ENCODE measurements at regions not wholly inside any gene's neighbourhood (a gene's known extent, or its start where the extent isn't known, plus 50 kb on each side); places are given as distances from the start of the nearest gene placed in this dataset.

GRCh38 chr12:87317302-87317701 is 711.9 kb downstream of the C12orf50 start:
- H3K27ac ChIP-seq (ENCODE audit: low read depth, low read length), result no peak overlapping the region
- H3K4me1 ChIP-seq (ENCODE audit: control insufficient read depth, insufficient read depth, low read length), result no peaks in the 10 kb centered on the region
- H3K36me3 ChIP-seq (ENCODE audit: control insufficient read depth, insufficient read depth, low read length), result no peaks in the 10 kb centered on the region
- no peak overlapping the region for H3K4me3 ChIP-seq (ENCODE audit: low read length)
- no peaks in the 10 kb centered on the region for H3K27me3 ChIP-seq (ENCODE audit: control insufficient read depth, insufficient read depth, low read length)
- no peak overlapping the region for H3K9ac ChIP-seq (ENCODE audit: low read length)

GRCh38 chr12:87311206-87311605 is 718.0 kb downstream of the C12orf50 start:
- no peaks in the 10 kb centered on the region for H3K4me1 ChIP-seq (ENCODE audit: control insufficient read depth, insufficient read depth, low read length)
- H3K4me3 ChIP-seq (ENCODE audit: low read length), result no peak overlapping the region
- no peak overlapping the region for H3K27ac ChIP-seq (ENCODE audit: low read depth, low read length)
- H3K9ac ChIP-seq (ENCODE audit: low read length), result no peak overlapping the region
- H3K27me3 ChIP-seq (ENCODE audit: control insufficient read depth, insufficient read depth, low read length), result no peaks in the 10 kb centered on the region
- H3K36me3 ChIP-seq (ENCODE audit: control insufficient read depth, insufficient read depth, low read length), result no peaks in the 10 kb centered on the region

GRCh38 chr12:87310126-87310525 is 719.1 kb downstream of the C12orf50 start:
- Histone ChIP-seq H3K4me1 (ENCODE audit: control insufficient read depth, insufficient read depth, low read length) (no peaks in the 10 kb centered on the region), H3K27me3 (ENCODE audit: control insufficient read depth, insufficient read depth, low read length) (no peaks in the 10 kb centered on the region), H3K27ac (ENCODE audit: low read depth, low read length) (no peak overlapping the region), H3K4me3 (ENCODE audit: low read length) (no peak overlapping the region), H3K9ac (ENCODE audit: low read length) (no peak overlapping the region), H3K36me3 (ENCODE audit: control insufficient read depth, insufficient read depth, low read length) (no peaks in the 10 kb centered on the region)

GRCh38 chr12:87305481-87305880 is 723.7 kb downstream of the C12orf50 start:
- H3K9ac ChIP-seq (ENCODE audit: low read length), result no peak overlapping the region
- H3K27me3 ChIP-seq (ENCODE audit: control insufficient read depth, insufficient read depth, low read length), result no peaks in the 10 kb centered on the region
- no peak overlapping the region for H3K4me3 ChIP-seq (ENCODE audit: low read length)
- H3K27ac ChIP-seq (ENCODE audit: low read depth, low read length), result no peak overlapping the region
- no peaks in the 10 kb centered on the region for H3K36me3 ChIP-seq (ENCODE audit: control insufficient read depth, insufficient read depth, low read length)
- H3K4me1 ChIP-seq (ENCODE audit: control insufficient read depth, insufficient read depth, low read length), result no peaks in the 10 kb centered on the region

GRCh38 chr12:87304406-87304805 is 724.8 kb downstream of the C12orf50 start:
- H3K27me3 ChIP-seq (ENCODE audit: control insufficient read depth, insufficient read depth, low read length), result no peaks in the 10 kb centered on the region
- H3K27ac ChIP-seq (ENCODE audit: low read depth, low read length), result no peak overlapping the region
- no peaks in the 10 kb centered on the region for H3K4me1 ChIP-seq (ENCODE audit: control insufficient read depth, insufficient read depth, low read length)
- no peak overlapping the region for H3K9ac ChIP-seq (ENCODE audit: low read length)
- H3K36me3 ChIP-seq (ENCODE audit: control insufficient read depth, insufficient read depth, low read length), result no peaks in the 10 kb centered on the region
- H3K4me3 ChIP-seq (ENCODE audit: low read length), result no peak overlapping the region

GRCh38 chr12:87303396-87304012 is 725.7 kb downstream of the C12orf50 start:
- H3K9ac ChIP-seq (ENCODE audit: low read length), result no peak overlapping the region
- H3K4me1 ChIP-seq (ENCODE audit: control insufficient read depth, insufficient read depth, low read length), result no peaks in the 10 kb centered on the region
- H3K27ac ChIP-seq (ENCODE audit: low read depth, low read length), result no peak overlapping the region
- no peak overlapping the region for H3K4me3 ChIP-seq (ENCODE audit: low read length)
- no peaks in the 10 kb centered on the region for H3K36me3 ChIP-seq (ENCODE audit: control insufficient read depth, insufficient read depth, low read length)
- H3K27me3 ChIP-seq (ENCODE audit: control insufficient read depth, insufficient read depth, low read length), result no peaks in the 10 kb centered on the region

- Histone ChIP-seq H3K27ac (ENCODE audit: low read depth, low read length) (no peak overlapping the region), H3K9ac (ENCODE audit: low read length) (no peak overlapping the region)
Observed at GRCh38 chr12:87302126-87302745, 727.0 kb downstream of the C12orf50 start.

GRCh38 chr12:87290505-87290904 is 738.7 kb downstream of the C12orf50 start:
- Histone ChIP-seq H3K4me3 (ENCODE audit: low read length) (no peak overlapping the region), H3K9ac (ENCODE audit: low read length) (no peak overlapping the region), H3K27me3 (ENCODE audit: control insufficient read depth, insufficient read depth, low read length) (no peaks in the 10 kb centered on the region), H3K36me3 (ENCODE audit: control insufficient read depth, insufficient read depth, low read length) (no peaks in the 10 kb centered on the region), H3K4me1 (ENCODE audit: control insufficient read depth, insufficient read depth, low read length) (no peaks in the 10 kb centered on the region), H3K27ac (ENCODE audit: low read depth, low read length) (no peak overlapping the region)

More at GRCh38 chr12:87302126-87302745, 727.0 kb downstream of the C12orf50 start:
- Histone ChIP-seq H3K36me3 (ENCODE audit: control insufficient read depth, insufficient read depth, low read length) (no peaks in the 10 kb centered on the region), H3K4me3 (ENCODE audit: low read length) (no peak overlapping the region), H3K27me3 (ENCODE audit: control insufficient read depth, insufficient read depth, low read length) (no peaks in the 10 kb centered on the region), H3K4me1 (ENCODE audit: control insufficient read depth, insufficient read depth, low read length) (no peaks in the 10 kb centered on the region)

- H3K27ac ChIP-seq (ENCODE audit: low read depth, low read length), result no peak overlapping the region
- no peaks in the 10 kb centered on the region for H3K27me3 ChIP-seq (ENCODE audit: control insufficient read depth, insufficient read depth, low read length)
- H3K4me3 ChIP-seq (ENCODE audit: low read length), result no peak overlapping the region
- H3K9ac ChIP-seq (ENCODE audit: low read length), result no peak overlapping the region
- H3K36me3 ChIP-seq (ENCODE audit: control insufficient read depth, insufficient read depth, low read length), result no peaks in the 10 kb centered on the region
- no peaks in the 10 kb centered on the region for H3K4me1 ChIP-seq (ENCODE audit: control insufficient read depth, insufficient read depth, low read length)
Observed at GRCh38 chr12:87283886-87284285, 745.3 kb downstream of the C12orf50 start.

GRCh38 chr12:87283111-87283510 is 746.1 kb downstream of the C12orf50 start:
- Histone ChIP-seq H3K4me1 (ENCODE audit: control insufficient read depth, insufficient read depth, low read length) (no peaks in the 10 kb centered on the region), H3K9ac (ENCODE audit: low read length) (no peak overlapping the region), H3K27me3 (ENCODE audit: control insufficient read depth, insufficient read depth, low read length) (no peaks in the 10 kb centered on the region), H3K4me3 (ENCODE audit: low read length) (no peak overlapping the region), H3K27ac (ENCODE audit: low read depth, low read length) (no peak overlapping the region), H3K36me3 (ENCODE audit: control insufficient read depth, insufficient read depth, low read length) (no peaks in the 10 kb centered on the region)

GRCh38 chr12:87280893-87281292 is 748.3 kb downstream of the C12orf50 start:
- Histone ChIP-seq H3K27me3 (ENCODE audit: control insufficient read depth, insufficient read depth, low read length) (no peaks in the 10 kb centered on the region), H3K27ac (ENCODE audit: low read depth, low read length) (no peak overlapping the region), H3K9ac (ENCODE audit: low read length) (no peak overlapping the region), H3K36me3 (ENCODE audit: control insufficient read depth, insufficient read depth, low read length) (no peaks in the 10 kb centered on the region), H3K4me3 (ENCODE audit: low read length) (no peak overlapping the region), H3K4me1 (ENCODE audit: control insufficient read depth, insufficient read depth, low read length) (no peaks in the 10 kb centered on the region)

- no peak overlapping the region for H3K9ac ChIP-seq (ENCODE audit: low read length)
- no peak overlapping the region for H3K27ac ChIP-seq (ENCODE audit: low read depth, low read length)
- no peak overlapping the region for H3K4me3 ChIP-seq (ENCODE audit: low read length)
- H3K36me3 ChIP-seq (ENCODE audit: control insufficient read depth, insufficient read depth, low read length), result no peaks in the 10 kb centered on the region
- no peaks in the 10 kb centered on the region for H3K4me1 ChIP-seq (ENCODE audit: control insufficient read depth, insufficient read depth, low read length)
- no peaks in the 10 kb centered on the region for H3K27me3 ChIP-seq (ENCODE audit: control insufficient read depth, insufficient read depth, low read length)
Observed at GRCh38 chr12:87280356-87280755, 748.8 kb downstream of the C12orf50 start.

- H3K27me3 ChIP-seq (ENCODE audit: control insufficient read depth, insufficient read depth, low read length), result no peaks in the 10 kb centered on the region
- no peaks in the 10 kb centered on the region for H3K36me3 ChIP-seq (ENCODE audit: control insufficient read depth, insufficient read depth, low read length)
- H3K9ac ChIP-seq (ENCODE audit: low read length), result no peak overlapping the region
- no peaks in the 10 kb centered on the region for H3K4me1 ChIP-seq (ENCODE audit: control insufficient read depth, insufficient read depth, low read length)
- H3K4me3 ChIP-seq (ENCODE audit: low read length), result no peak overlapping the region
- H3K27ac ChIP-seq (ENCODE audit: low read depth, low read length), result no peak overlapping the region
Observed at GRCh38 chr12:87274594-87275245, 754.5 kb downstream of the C12orf50 start.

Measured in rectal smooth muscle tissue (tissue), 1 donor.